ENCODE measurements at regions not wholly inside any gene's neighbourhood (a gene's known extent, or its start where the extent isn't known, plus 50 kb on each side); places are given as distances from the start of the nearest gene placed in this dataset.

DNA sequence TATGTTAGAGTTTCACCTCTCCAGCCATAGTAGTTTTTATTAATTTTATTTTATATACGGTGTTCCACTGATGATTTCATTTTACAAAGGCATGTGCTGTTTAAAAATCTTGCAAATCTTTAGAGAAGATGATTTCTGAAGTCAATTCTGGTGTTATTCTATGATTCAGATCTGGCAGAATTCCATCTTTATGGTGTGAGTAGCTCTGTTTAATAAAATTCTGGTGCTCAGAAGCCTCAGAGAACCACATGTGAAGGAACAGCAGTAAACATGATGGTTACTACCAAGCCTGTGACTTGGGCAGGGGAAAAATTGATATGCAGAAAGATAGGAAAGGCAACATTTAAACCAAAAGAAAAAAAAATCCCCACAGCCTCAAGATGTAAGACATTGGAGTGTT lies 299.7 kb downstream of the NPR3 start:
- TF ChIP-seq, protein P1, sequence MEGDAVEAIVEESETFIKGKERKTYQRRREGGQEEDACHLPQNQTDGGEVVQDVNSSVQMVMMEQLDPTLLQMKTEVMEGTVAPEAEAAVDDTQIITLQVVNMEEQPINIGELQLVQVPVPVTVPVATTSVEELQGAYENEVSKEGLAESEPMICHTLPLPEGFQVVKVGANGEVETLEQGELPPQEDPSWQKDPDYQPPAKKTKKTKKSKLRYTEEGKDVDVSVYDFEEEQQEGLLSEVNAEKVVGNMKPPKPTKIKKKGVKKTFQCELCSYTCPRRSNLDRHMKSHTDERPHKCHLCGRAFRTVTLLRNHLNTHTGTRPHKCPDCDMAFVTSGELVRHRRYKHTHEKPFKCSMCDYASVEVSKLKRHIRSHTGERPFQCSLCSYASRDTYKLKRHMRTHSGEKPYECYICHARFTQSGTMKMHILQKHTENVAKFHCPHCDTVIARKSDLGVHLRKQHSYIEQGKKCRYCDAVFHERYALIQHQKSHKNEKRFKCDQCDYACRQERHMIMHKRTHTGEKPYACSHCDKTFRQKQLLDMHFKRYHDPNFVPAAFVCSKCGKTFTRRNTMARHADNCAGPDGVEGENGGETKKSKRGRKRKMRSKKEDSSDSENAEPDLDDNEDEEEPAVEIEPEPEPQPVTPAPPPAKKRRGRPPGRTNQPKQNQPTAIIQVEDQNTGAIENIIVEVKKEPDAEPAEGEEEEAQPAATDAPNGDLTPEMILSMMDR (IDR thresholded peaks at IDR 0.05; ENCODE audit: borderline replicate concordance, extremely low read depth, low read length, poor library complexity, severe bottlenecking) = no peak
- TF ChIP-seq EZH2 (IDR thresholded peaks at IDR 0.05; ENCODE audit: borderline replicate concordance, low read depth, low read length, severe bottlenecking) = no peak
